ENCODE measurements at regions not wholly inside any gene's neighbourhood (a gene's known extent, or its start where the extent isn't known, plus 50 kb on each side); places are given as distances from the start of the nearest gene placed in this dataset.

DNA sequence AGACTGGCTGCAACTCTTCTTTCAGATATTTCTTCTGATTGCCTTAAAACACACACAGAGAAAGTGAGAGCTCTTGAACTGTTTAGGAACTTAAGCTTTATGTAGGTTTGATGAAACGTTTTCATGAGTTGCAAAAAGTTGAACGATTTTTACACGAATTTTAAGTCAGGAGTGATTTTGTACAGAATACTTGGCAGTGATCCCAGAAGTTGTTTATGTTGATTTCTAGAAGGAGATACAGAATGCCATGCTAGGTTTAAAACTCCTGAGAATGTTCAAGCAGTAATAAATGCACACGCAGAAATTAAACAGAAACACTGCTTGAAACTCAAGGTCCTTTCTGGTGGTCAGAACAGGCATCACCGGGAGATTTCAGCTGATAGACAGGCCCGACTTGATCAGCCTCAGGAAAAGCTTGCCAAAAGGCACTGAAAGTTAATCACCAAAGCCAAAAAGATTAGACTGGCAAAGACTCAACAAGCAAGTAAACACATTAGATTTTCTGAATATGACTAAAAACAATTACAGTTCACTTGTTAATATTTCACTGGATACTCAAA lies 123.1 kb downstream of the SOCS6 start:
- H3K9me3 ChIP-seq: no peaks in the 10 kb centered on the region
- no peaks in the 10 kb centered on the region for H3K27me3 ChIP-seq
- no peak for DNase-seq (ENCODE audit: low spot score in 2 of 2)
- WGBS: 31% methylated on average over 6 of the region's 6 CpGs
- no peaks in the 10 kb centered on the region for H3K36me3 ChIP-seq
- no peak overlapping the region for H3K4me3 ChIP-seq
- TF ChIP-seq EP300 (IDR thresholded peaks at IDR 0.05): no peak
- H3K27ac ChIP-seq: no peak overlapping the region
- peaks cover 4% of the 10 kb centered on the region for H3K4me1 ChIP-seq

- Histone ChIP-seq H3K4me3 (no peak overlapping the region), H3K27ac (no peak overlapping the region), H3K27me3 (no peaks in the 10 kb centered on the region), H3K4me1 (peaks cover 4% of the 10 kb centered on the region), H3K9me3 (no peaks in the 10 kb centered on the region), H3K36me3 (no peaks in the 10 kb centered on the region)
- 82% methylated on average over 2 of the region's 2 CpGs for WGBS
- no peak for DNase-seq (ENCODE audit: low spot score in 2 of 2)
- TF ChIP-seq POLR2A (IDR thresholded peaks at IDR 0.05) (no peak), EP300 (IDR thresholded peaks at IDR 0.05) (no peak), POLR2AphosphoS5 (IDR thresholded peaks at IDR 0.05) (no peak)
- TF ChIP-seq, protein P1, sequence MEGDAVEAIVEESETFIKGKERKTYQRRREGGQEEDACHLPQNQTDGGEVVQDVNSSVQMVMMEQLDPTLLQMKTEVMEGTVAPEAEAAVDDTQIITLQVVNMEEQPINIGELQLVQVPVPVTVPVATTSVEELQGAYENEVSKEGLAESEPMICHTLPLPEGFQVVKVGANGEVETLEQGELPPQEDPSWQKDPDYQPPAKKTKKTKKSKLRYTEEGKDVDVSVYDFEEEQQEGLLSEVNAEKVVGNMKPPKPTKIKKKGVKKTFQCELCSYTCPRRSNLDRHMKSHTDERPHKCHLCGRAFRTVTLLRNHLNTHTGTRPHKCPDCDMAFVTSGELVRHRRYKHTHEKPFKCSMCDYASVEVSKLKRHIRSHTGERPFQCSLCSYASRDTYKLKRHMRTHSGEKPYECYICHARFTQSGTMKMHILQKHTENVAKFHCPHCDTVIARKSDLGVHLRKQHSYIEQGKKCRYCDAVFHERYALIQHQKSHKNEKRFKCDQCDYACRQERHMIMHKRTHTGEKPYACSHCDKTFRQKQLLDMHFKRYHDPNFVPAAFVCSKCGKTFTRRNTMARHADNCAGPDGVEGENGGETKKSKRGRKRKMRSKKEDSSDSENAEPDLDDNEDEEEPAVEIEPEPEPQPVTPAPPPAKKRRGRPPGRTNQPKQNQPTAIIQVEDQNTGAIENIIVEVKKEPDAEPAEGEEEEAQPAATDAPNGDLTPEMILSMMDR (IDR thresholded peaks at IDR 0.05): no peak
These were observed 122.5 kb downstream of the SOCS6 start for GRCh38 chr18:70411307-70411706.

DNA sequence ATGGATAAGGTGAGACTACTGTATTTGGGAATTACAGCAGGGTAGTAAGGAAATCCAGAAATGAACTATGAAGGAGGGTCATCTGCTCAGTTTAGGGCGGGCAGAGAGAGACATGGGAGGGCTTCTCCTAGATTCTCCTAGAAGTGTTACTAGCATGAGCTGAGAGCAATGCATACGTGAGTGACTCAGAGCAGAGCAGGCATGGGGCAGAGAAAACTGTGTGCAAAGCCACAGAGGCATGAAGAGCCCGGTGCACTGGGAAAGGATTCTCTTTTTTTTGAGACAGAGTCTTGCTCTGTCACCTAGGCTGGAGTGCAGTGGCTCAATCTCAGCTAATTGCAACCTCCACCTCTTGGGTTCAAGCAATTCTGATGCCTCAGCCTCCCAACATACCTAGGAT lies 116.2 kb downstream of the SOCS6 start:
- no peaks in the 10 kb centered on the region for H3K27me3 ChIP-seq
- H3K4me3 ChIP-seq: no peak overlapping the region
- no peaks in the 10 kb centered on the region for H3K4me1 ChIP-seq
- no peak overlapping the region for H3K27ac ChIP-seq
- no peaks in the 10 kb centered on the region for H3K9me3 ChIP-seq
- no peaks in the 10 kb centered on the region for H3K36me3 ChIP-seq
- DNase-seq (ENCODE audit: low spot score in 2 of 2): no peak
- TF ChIP-seq EP300 (IDR thresholded peaks at IDR 0.05): no peak
- no peak for TF ChIP-seq POLR2AphosphoS5 (IDR thresholded peaks at IDR 0.05)
- no peak for TF ChIP-seq POLR2A (IDR thresholded peaks at IDR 0.05)
- TF ChIP-seq, protein P1 (IDR thresholded peaks at IDR 0.05): no peak
- whole genome bisulfite sequencing: 81% methylated on average over 3 of the region's 3 CpGs

- TF ChIP-seq POLR2AphosphoS5 (IDR thresholded peaks at IDR 0.05) (no peak), POLR2A (IDR thresholded peaks at IDR 0.05) (no peak), EP300 (IDR thresholded peaks at IDR 0.05) (no peak)
- TF ChIP-seq, protein P1 (IDR thresholded peaks at IDR 0.05): no peak
- 75% methylated on average over 6 of the region's 6 CpGs for whole genome bisulfite sequencing
These were observed 111.6 kb downstream of the SOCS6 start for GRCh38 chr18:70400476-70400875.

GRCh38 chr18:70398076-70398475 lies 109.2 kb downstream of the SOCS6 start:
- 83% methylated on average over 1 of the region's 1 CpG for WGBS
- no peak for TF ChIP-seq POLR2A (IDR thresholded peaks at IDR 0.05)
- TF ChIP-seq, protein P1 (IDR thresholded peaks at IDR 0.05): no peak
- no peak for TF ChIP-seq POLR2AphosphoS5 (IDR thresholded peaks at IDR 0.05)
- no peak for TF ChIP-seq EP300 (IDR thresholded peaks at IDR 0.05)
- H3K36me3 ChIP-seq: no peaks in the 10 kb centered on the region
- H3K4me3 ChIP-seq: no peak overlapping the region
- H3K4me1 ChIP-seq: no peaks in the 10 kb centered on the region
- no peak overlapping the region for H3K27ac ChIP-seq
- no peak for DNase-seq (ENCODE audit: low spot score in 2 of 2)
- H3K9me3 ChIP-seq: no peaks in the 10 kb centered on the region
- no peaks in the 10 kb centered on the region for H3K27me3 ChIP-seq

More at GRCh38 chr18:70400476-70400875, 111.6 kb downstream of the SOCS6 start:
- Histone ChIP-seq H3K4me1 (no peaks in the 10 kb centered on the region), H3K27ac (no peak overlapping the region), H3K9me3 (no peaks in the 10 kb centered on the region), H3K4me3 (no peak overlapping the region), H3K27me3 (no peaks in the 10 kb centered on the region), H3K36me3 (no peaks in the 10 kb centered on the region)
- no peak for DNase-seq (ENCODE audit: low spot score in 2 of 2)

Data from suprapubic skin (tissue), 4 donors.